ENCODE measurements at regions not wholly inside any gene's neighbourhood (a gene's known extent, or its start where the extent isn't known, plus 50 kb on each side); places are given as distances from the start of the nearest gene placed in this dataset.
"Not testable (repeated sequence)": the region's sequence is repeated elsewhere in the genome, so short reads cannot be mapped to it uniquely, and the experiment has no call there.

DNA sequence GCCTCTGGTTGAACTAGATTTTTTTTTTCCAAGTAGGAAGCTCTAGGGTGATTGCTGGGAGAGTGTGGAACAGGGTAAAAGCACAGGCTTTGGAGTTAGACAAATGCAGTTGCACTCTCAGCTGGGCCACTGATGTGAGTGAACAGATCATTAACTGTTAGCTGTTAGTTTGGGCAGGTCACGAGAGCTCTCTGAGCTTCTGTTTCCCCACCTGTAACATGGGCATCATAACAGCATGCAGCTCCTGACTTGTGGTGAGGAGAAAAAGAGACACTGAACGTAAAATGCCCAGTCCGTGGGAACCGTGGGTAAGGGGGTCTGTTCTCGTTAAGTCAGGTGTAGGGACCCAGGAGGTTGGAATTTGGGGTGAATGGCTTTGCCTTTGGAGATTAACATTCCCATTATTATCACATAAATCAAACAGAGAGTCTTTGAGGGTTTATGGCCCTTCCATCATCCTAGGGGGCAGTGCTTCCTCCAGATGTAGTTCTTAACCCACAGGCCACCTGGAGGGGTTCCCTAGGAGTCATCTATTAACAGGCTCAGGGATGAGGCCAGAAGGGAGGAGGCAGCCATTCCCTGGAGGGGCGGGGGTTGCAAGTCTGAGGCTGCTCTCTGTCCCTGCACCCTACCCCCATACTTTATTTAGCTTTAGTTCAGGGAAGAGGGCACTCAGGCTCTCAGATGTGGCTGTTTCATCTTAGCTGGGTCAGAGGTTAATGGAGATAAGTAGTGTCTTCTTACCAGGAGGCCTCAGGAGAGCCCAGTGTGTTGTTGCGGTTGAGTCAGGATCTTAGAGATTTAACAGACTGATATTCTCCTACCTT is 135.2 kb downstream of the DACT1 start:
- intact Hi-C loops (cut with DNase I), result no loop called here
- WGBS, result 81% methylated on average over 7 of the region's 7 CpGs
- H3K4me1 ChIP-seq (ENCODE audit: control insufficient read depth, insufficient read depth, low read length), result no peaks in the 10 kb centered on the region

DNA sequence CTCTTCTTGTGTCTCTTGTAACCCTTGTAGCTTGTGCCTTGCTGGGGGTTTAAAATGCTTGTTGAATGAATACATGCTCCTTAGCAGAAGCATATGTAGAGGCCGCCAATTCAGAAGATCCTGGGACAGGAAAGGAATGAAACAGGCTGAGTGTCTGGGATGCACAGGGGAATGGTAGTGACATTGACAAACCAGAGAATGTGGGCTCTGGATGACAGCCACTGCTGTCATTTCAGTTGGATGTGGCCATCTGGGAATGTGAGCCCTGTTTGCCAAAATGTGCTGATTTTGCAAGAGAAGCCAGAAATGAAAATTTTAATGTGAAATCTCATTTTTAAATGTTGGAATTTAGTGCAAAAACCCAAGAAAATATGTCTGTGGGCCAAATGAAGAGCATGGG is 136.8 kb downstream of the DACT1 start:
- intact Hi-C loops (cut with DNase I), result no loop called here
- Histone ChIP-seq H3K4me1 (ENCODE audit: control insufficient read depth, insufficient read depth, low read length) (no peaks in the 10 kb centered on the region), H3K27me3 (ENCODE audit: control insufficient read depth, insufficient read depth) (no peaks in the 10 kb centered on the region), H3K9me3 (ENCODE audit: control insufficient read depth, low read length) (no peaks in the 10 kb centered on the region), H3K27ac (ENCODE audit: low read length) (no peak overlapping the region), H3K4me3 (ENCODE audit: low read length) (no peak overlapping the region)
- ATAC-seq (no peak), DNase-seq (no peak)
- WGBS, result 87% methylated on average over 1 of the region's 1 CpG

More for the DNA sequence above, 135.2 kb downstream of the DACT1 start:
- no peaks in the 10 kb centered on the region for H3K27me3 ChIP-seq (ENCODE audit: control insufficient read depth, insufficient read depth)
- H3K27ac ChIP-seq (ENCODE audit: low read length), result no peak overlapping the region
- H3K4me3 ChIP-seq (ENCODE audit: low read length), result no peak overlapping the region
- DNase-seq (no peak), ATAC-seq (no peak)
- H3K9me3 ChIP-seq (ENCODE audit: control insufficient read depth, low read length), result no peaks in the 10 kb centered on the region

DNA sequence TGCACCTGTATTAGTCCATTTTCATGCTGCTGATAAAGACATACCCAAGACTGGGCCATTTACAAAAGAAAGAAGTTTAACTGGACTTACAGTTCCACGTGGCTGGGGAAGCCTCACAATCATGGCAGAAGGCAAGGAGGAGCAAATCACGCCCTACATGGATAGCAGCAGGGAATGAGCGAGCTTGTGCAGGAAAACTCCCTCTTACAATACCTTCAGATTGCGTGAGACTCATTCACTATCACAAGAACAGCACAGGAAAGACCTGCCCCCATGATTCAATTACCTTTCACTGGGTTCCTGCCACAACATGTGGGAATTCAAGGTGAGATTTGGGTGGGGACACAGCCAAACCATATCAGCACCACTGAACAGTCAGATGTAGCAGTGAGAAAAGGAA is 137.4 kb downstream of the DACT1 start:
- H3K4me3 ChIP-seq (ENCODE audit: low read length); ATAC-seq; H3K4me1 ChIP-seq (ENCODE audit: control insufficient read depth, insufficient read depth, low read length); intact Hi-C loops (cut with DNase I); H3K27ac ChIP-seq (ENCODE audit: low read length); H3K27me3 ChIP-seq (ENCODE audit: control insufficient read depth, insufficient read depth); DNase-seq; H3K9me3 ChIP-seq (ENCODE audit: control insufficient read depth, low read length): not testable (repeated sequence)
- WGBS, result 89% methylated on average over 4 of the region's 4 CpGs

DNA sequence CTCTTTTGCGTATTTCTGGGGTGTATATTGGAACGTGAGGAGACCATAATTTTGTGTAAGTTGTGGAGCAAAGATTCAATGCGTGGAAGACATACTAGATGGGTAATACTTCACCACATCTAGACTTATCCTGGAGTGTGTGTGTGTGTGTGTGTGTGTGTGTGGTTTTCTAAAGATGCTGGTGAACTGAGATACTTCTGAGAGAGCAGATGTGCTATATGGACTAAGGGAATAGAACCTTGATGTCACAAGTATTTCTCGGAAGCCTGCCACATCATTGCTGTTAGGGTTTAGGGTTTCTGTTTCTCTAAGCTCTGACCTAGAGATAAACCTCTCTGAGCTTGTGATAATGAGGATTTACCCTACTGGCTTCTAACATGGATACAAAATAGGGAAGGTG is 138.8 kb downstream of the DACT1 start:
- no peak overlapping the region for H3K4me3 ChIP-seq (ENCODE audit: low read length)
- no peak overlapping the region for H3K27ac ChIP-seq (ENCODE audit: low read length)
- WGBS, result 91% methylated on average over 4 of the region's 4 CpGs
- intact Hi-C loops (cut with DNase I), result no loop called here
- no peak for ATAC-seq
- H3K9me3 ChIP-seq (ENCODE audit: control insufficient read depth, low read length), result no peaks in the 10 kb centered on the region
- no peaks in the 10 kb centered on the region for H3K4me1 ChIP-seq (ENCODE audit: control insufficient read depth, insufficient read depth, low read length)
- DNase-seq, result no peak
- no peaks in the 10 kb centered on the region for H3K27me3 ChIP-seq (ENCODE audit: control insufficient read depth, insufficient read depth)

DNA sequence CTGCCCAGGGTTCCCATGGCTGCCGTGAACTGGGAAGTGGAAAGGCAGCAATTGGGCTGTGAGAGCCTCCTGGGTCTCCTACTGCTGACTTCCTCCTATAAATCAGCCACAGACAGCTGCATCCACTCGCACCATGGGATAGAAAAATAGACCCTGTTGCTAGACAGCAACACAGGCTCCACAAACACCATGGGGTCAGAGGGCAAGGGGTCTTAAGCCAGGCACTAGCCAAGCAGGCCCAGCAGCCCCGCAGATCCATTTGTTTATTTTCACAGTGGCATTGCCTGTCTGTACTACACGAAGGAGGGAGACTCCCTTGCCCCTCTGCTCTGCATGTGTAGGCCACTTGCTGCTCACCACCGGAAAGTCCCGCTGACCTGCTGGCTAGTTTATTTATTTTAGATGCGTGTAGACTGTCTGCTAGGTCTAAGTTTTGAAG is 139.8 kb downstream of the DACT1 start:
- no peaks in the 10 kb centered on the region for H3K9me3 ChIP-seq (ENCODE audit: control insufficient read depth, low read length)
- H3K4me1 ChIP-seq (ENCODE audit: control insufficient read depth, insufficient read depth, low read length), result no peaks in the 10 kb centered on the region
- ATAC-seq (no peak), DNase-seq (no peak)
- no peaks in the 10 kb centered on the region for H3K27me3 ChIP-seq (ENCODE audit: control insufficient read depth, insufficient read depth)
- intact Hi-C loops (cut with DNase I), result no loop called here
- no peak overlapping the region for H3K27ac ChIP-seq (ENCODE audit: low read length)
- H3K4me3 ChIP-seq (ENCODE audit: low read length), result no peak overlapping the region
- WGBS, result 64% methylated on average over 7 of the region's 7 CpGs

DNA sequence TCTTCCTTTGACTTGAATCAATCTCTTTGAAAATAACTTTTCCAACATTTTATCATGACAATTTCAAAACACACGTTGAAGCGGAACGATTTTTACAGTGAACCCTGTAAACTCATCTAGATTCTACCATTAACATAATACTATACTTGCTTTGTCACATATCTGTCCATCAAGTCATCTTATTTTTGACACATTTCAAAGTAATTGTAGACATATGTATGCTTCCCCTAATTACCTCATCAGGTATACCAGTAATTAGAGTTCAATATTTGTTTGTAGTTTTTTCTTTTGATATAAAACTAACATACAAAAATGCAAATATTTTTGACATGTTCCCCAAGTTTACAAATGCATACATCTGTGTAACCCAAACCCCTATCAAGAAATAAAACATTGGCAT is 140.4 kb downstream of the DACT1 start:
- Histone ChIP-seq H3K27ac (ENCODE audit: low read length) (no peak overlapping the region), H3K4me3 (ENCODE audit: low read length) (no peak overlapping the region), H3K9me3 (ENCODE audit: control insufficient read depth, low read length) (no peaks in the 10 kb centered on the region), H3K4me1 (ENCODE audit: control insufficient read depth, insufficient read depth, low read length) (no peaks in the 10 kb centered on the region), H3K27me3 (ENCODE audit: control insufficient read depth, insufficient read depth) (no peaks in the 10 kb centered on the region)
- ATAC-seq (no peak), DNase-seq (no peak)
- intact Hi-C loops (cut with DNase I), result no loop called here
- 88% methylated on average over 3 of the region's 3 CpGs for WGBS

DNA sequence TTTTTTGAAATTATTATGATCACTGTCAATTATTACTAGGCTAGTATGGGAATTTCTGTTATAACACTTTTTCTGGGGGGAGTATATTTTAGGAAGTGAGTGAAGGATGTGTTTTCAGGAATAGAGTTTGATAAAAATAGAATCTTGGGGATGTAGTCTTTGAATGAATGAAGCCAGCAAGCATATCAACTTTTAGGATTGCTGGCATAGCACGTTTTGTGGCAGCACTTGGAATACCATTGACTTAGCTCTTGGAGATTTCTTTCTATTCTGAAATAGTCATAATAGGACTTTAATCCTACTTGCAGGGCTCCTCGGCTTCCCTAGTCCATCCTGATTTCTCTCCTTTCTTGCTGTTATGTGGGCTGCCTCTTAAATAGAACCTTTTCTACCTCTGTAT is 141.6 kb downstream of the DACT1 start:
- Histone ChIP-seq H3K27me3 (ENCODE audit: control insufficient read depth, insufficient read depth) (no peaks in the 10 kb centered on the region), H3K4me1 (ENCODE audit: control insufficient read depth, insufficient read depth, low read length) (no peaks in the 10 kb centered on the region), H3K27ac (ENCODE audit: low read length) (no peak overlapping the region), H3K9me3 (ENCODE audit: control insufficient read depth, low read length) (no peaks in the 10 kb centered on the region), H3K4me3 (ENCODE audit: low read length) (no peak overlapping the region)
- ATAC-seq (no peak), DNase-seq (no peak)
- intact Hi-C loops (cut with DNase I), result no loop called here
- WGBS, result 49% methylated on average over 2 of the region's 2 CpGs

DNA sequence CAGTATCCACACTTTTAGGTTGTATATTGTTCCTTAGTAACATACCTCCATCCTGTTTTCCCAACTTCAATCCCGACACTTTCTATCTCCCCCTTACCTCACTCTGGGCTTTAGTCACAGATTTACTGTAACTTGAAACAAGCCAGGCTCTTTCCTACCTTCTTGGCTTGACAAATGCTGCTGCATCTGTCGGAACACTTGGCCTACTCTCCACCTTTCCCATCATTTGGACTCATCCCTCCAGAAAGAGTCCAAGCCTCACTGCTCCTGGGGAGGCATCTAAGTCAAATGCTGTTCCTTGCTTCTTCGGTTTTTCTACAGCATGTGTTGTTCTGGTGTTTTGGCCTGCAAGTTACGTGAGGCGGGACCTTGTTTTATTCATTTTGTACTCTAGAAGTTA is 142.4 kb downstream of the DACT1 start:
- 80% methylated on average over 5 of the region's 5 CpGs for WGBS
- intact Hi-C loops (cut with DNase I), result no loop called here
- Histone ChIP-seq H3K9me3 (ENCODE audit: control insufficient read depth, low read length) (no peaks in the 10 kb centered on the region), H3K4me1 (ENCODE audit: control insufficient read depth, insufficient read depth, low read length) (no peaks in the 10 kb centered on the region), H3K27me3 (ENCODE audit: control insufficient read depth, insufficient read depth) (no peaks in the 10 kb centered on the region), H3K27ac (ENCODE audit: low read length) (no peak overlapping the region), H3K4me3 (ENCODE audit: low read length) (no peak overlapping the region)
- DNase-seq, result no peak
- ATAC-seq, result no peak

DNA sequence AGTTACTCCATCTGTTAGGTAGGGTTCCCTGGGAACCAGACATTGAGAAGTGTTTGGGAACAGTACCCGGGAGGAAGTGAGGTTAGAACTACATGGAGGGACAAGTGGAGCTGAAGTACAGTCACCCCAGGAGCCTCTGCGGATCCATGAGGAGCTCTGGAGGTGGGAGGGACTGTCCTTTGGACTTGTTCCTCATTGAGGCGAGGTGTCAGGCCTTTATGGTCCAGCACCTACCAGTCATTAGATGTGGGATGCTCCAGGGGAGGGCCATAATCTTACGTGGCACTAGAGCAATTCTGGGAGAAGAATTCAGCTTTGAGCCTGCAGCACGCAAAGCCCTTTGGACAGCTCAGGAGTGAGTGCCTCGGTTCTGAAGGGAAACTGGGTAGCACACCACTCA is 142.8 kb downstream of the DACT1 start:
- no peak for ATAC-seq
- Histone ChIP-seq H3K4me1 (ENCODE audit: control insufficient read depth, insufficient read depth, low read length) (no peaks in the 10 kb centered on the region), H3K4me3 (ENCODE audit: low read length) (no peak overlapping the region), H3K9me3 (ENCODE audit: control insufficient read depth, low read length) (no peaks in the 10 kb centered on the region), H3K27me3 (ENCODE audit: control insufficient read depth, insufficient read depth) (no peaks in the 10 kb centered on the region), H3K27ac (ENCODE audit: low read length) (no peak overlapping the region)
- 93% methylated on average over 6 of the region's 6 CpGs for WGBS
- DNase-seq, result no peak
- intact Hi-C loops (cut with DNase I), result no loop called here

DNA sequence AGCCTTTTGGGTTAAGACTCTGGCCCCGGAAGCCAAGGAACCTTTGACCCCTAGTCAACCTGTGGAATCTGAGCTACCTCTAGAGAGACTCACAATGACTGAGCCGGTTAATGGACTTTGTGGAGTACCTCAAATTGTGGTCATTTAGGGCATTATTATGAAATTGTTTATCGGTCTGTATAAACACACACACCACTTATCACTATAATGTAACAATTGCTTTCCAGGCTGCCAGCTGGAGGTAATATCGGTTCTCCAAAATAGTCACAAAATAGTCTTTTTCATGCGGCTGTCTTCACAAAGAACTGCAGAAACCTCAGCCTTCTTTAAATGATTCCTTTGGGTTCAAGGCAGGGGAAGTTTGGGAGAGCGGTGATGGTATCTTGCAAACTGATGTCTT is 144.2 kb downstream of the DACT1 start:
- no peaks in the 10 kb centered on the region for H3K4me1 ChIP-seq (ENCODE audit: control insufficient read depth, insufficient read depth, low read length)
- 92% methylated on average over 6 of the region's 6 CpGs for WGBS
- intact Hi-C loops (cut with DNase I), result no loop called here
- H3K4me3 ChIP-seq (ENCODE audit: low read length), result no peak overlapping the region
- no peak for ATAC-seq
- no peaks in the 10 kb centered on the region for H3K27me3 ChIP-seq (ENCODE audit: control insufficient read depth, insufficient read depth)
- H3K27ac ChIP-seq (ENCODE audit: low read length), result no peak overlapping the region
- no peak for DNase-seq
- H3K9me3 ChIP-seq (ENCODE audit: control insufficient read depth, low read length), result no peaks in the 10 kb centered on the region

DNA sequence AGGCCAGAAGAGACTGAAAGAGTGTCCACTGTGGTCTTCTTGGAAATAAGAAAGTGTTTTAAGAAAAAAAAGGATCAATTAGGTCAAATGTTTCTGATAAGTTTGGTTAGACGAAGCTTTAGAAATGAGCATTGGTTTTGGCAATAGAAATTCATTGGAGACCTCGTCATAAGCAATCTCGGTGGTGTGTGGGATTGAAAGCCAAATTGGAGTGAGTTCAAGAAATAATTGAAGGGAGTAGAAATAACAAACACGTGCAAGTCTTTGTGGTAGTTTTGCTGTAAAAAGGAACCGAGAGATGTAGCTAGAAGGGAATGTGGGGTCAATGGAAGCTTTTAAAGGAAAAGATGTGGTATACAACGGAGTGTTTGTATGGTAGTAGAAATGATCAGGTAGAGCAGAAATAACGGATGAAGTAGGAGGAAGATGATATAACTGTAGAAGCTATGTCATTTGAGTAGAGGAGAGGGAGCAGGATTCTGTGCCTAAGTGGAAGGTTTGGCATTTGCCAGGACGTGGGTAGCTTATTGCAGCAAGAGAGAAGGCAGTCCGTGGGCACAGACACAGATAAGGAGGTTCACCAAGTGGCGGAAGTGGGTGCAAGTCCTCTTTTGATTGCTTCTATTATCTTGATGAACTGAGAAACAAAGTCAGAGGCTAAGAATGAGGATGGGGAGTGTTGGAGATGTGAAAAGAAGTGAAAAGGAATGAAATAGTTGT is 146.2 kb downstream of the DACT1 start:
- no peaks in the 10 kb centered on the region for H3K4me1 ChIP-seq (ENCODE audit: control insufficient read depth, insufficient read depth, low read length)
- ATAC-seq (no peak), DNase-seq (no peak)
- H3K27ac ChIP-seq (ENCODE audit: low read length), result no peak overlapping the region
- 63% methylated on average over 10 of the region's 10 CpGs for WGBS
- intact Hi-C loops (cut with DNase I), result no loop called here
- H3K4me3 ChIP-seq (ENCODE audit: low read length), result no peak overlapping the region
- H3K9me3 ChIP-seq (ENCODE audit: control insufficient read depth, low read length), result no peaks in the 10 kb centered on the region
- no peaks in the 10 kb centered on the region for H3K27me3 ChIP-seq (ENCODE audit: control insufficient read depth, insufficient read depth)
